ENCODE measurements at regions not wholly inside any gene's neighbourhood (a gene's known extent, or its start where the extent isn't known, plus 50 kb on each side); places are given as distances from the start of the nearest gene placed in this dataset.

- Histone ChIP-seq H3K4me1 (ENCODE audit: control insufficient read depth, insufficient read depth, low read length) (no peaks in the 10 kb centered on the region), H3K27me3 (ENCODE audit: control insufficient read depth, insufficient read depth, low read length, poor library complexity, severe bottlenecking) (no peaks in the 10 kb centered on the region), H3K9me3 (ENCODE audit: control insufficient read depth, low read length) (no peaks in the 10 kb centered on the region), H3K9ac (ENCODE audit: extremely low read depth, low read length, poor library complexity, severe bottlenecking) (no peak overlapping the region), H3K27ac (ENCODE audit: low read depth, low read length) (no peak overlapping the region), H3K36me3 (ENCODE audit: control insufficient read depth, insufficient read depth, low read length) (no peaks in the 10 kb centered on the region), H3K4me3 (ENCODE audit: low read length) (no peak overlapping the region)
- DNase-seq, result no peak
- Mint-ChIP-seq H3K9me3 (no peaks in the 10 kb centered on the region), H3K27me3 (ENCODE audit: insufficient read depth) (no peaks in the 10 kb centered on the region), H3K4me1 (no peaks in the 10 kb centered on the region), H3K36me3 (ENCODE audit: low read depth) (no peaks in the 10 kb centered on the region), H3K27ac (no peak overlapping the region), H3K4me3 (no peak overlapping the region)
- 89 to 100% methylated on average over 2 to 3 of the region's 3 CpGs for WGBS, 2 experiments (ENCODE audit: insufficient coverage in 1 of 2, insufficient read length in 1 of 2)
- TF ChIP-seq CTCF (conservative IDR thresholded peaks at IDR 0.05), result no peak
These were observed 50.1 kb upstream of the KCNH7 start for GRCh38 chr2:162888652-162889051.

Measured in endodermal cell (in vitro differentiated cells).